PC-9 (cell line): ENCODE measurements at regions not wholly inside any gene's neighbourhood (a gene's known extent, or its start where the extent isn't known, plus 50 kb on each side); places are given as distances from the start of the nearest gene placed in this dataset.

Experiments
- BruUV-seq: library from RNA; stranded (reverse); fragments of 400-500 nt; replicated peaks from 2 replicates; lab custom pipeline; 2021; lab: Mats Ljungman, UMichigan
- CTCF ChIA-PET: fragments of 300-600 bp; sonication (Branson Sonifier 250); formaldehyde crosslinking; loops from one replicate; lab custom pipeline; 2022; ENCODE audit warnings: antibody characterized with exemption; lab: Charles Lee
- POLR2A ChIA-PET: fragments of 300-600 bp; sonication (Branson Sonifier 250); formaldehyde crosslinking; loops from one replicate; lab custom pipeline; 2022; ENCODE audit warnings: antibody characterized with exemption; ENCODE audit not compliant: unreplicated experiment; lab: Charles Lee
- DNase-seq, 2 experiments: peaks; one replicate each; pipeline versions ENCODE4 v3.0.0 to v3.0.0-alpha.2; 2015 to 2022; ENCODE audit warnings: mixed read lengths in 1 of 2
- H2AFZ ChIP-seq: fragments of 200-600 bp; sonication (generic); 2 replicates; pipeline ENCODE4 v1.8.1; 2017; ENCODE audit warnings: antibody characterized with exemption
- H3F3A ChIP-seq: fragments of 200-600 bp; sonication (generic); 2 replicates; pipeline ENCODE4 v1.8.1; 2017; ENCODE audit warnings: antibody characterized with exemption, mild to moderate bottlenecking, low read depth; ENCODE audit not compliant: insufficient read depth
- H3K27ac ChIP-seq: fragments of 200-600 bp; sonication (generic); 2 replicates; pipeline ENCODE4 v1.6.1; 2016; ENCODE audit warnings: mixed run types
- H3K27me3 ChIP-seq: fragments of 200-600 bp; sonication (generic); 2 replicates; pipeline ENCODE4 v1.6.1; 2016; ENCODE audit warnings: low read depth, mixed run types; ENCODE audit not compliant: insufficient read depth
- H3K36me3 ChIP-seq: fragments of 200-600 bp; sonication (generic); 2 replicates; pipeline ENCODE4 v1.6.1; 2016; ENCODE audit warnings: low read depth, mixed run types
- H3K4me1 ChIP-seq: fragments of 200-600 bp; sonication (generic); replicated peaks from 2 replicates; pipeline ENCODE4 v1.6.1; 2016; ENCODE audit warnings: mixed run types; ENCODE audit not compliant: insufficient read depth
- H3K4me2 ChIP-seq: fragments of 200-600 bp; sonication (generic); 2 replicates; pipeline ENCODE4 v1.6.1; 2017; ENCODE audit warnings: mixed run types
- H3K4me3 ChIP-seq: fragments of 200-600 bp; sonication (generic); 2 replicates; pipeline ENCODE4 v1.6.1; 2016; ENCODE audit warnings: mixed run types
- H3K79me2 ChIP-seq: fragments of 200-600 bp; sonication (generic); 2 replicates; pipeline ENCODE4 v1.6.1; 2017; ENCODE audit warnings: low read depth, mixed run types
- H3K9me2 ChIP-seq: fragments of 200-600 bp; sonication (generic); 2 replicates; pipeline ENCODE4 v1.8.1; 2017; ENCODE audit warnings: mild to moderate bottlenecking; ENCODE audit not compliant: insufficient read depth
- H3K9me3 ChIP-seq: fragments of 200-600 bp; sonication (generic); 2 replicates; pipeline ENCODE4 v1.8.1; 2016; ENCODE audit warnings: low read depth; ENCODE audit not compliant: insufficient read depth
- H4K20me1 ChIP-seq: fragments of 200-600 bp; sonication (generic); 2 replicates; pipeline ENCODE4 v1.8.1; 2017; ENCODE audit not compliant: insufficient read depth
- CTCF ChIP-seq: fragments of 200-600 bp; sonication (generic); conservative IDR thresholded peaks from 2 replicates; pipeline ENCODE4 v1.6.1; 2017; ENCODE audit warnings: mixed run types, antibody characterized with exemption, mild to moderate bottlenecking, moderate library complexity
- EZH2 ChIP-seq: fragments of 200-600 bp; sonication (generic); IDR thresholded peaks from 2 replicates; pipeline ENCODE4 v1.8.0; 2017; ENCODE audit warnings: antibody characterized with exemption, low read depth
- intact Hi-C: fragments of 100-400 bp; cut with micrococcal nuclease; formaldehyde crosslinking; loops from one replicate; pipeline ENCODE4 v1.10.0; 2022; ENCODE audit not compliant: unreplicated experiment

- Histone ChIP-seq H3K4me1 (no peaks in the 10 kb centered on the region), H2AFZ (no peak overlapping the region), H4K20me1 (no peaks in the 10 kb centered on the region), H3K4me2 (no peak overlapping the region), H3K9me3 (no peaks in the 10 kb centered on the region), H3K36me3 (no peaks in the 10 kb centered on the region), H3F3A (no peaks in the 10 kb centered on the region), H3K27ac (no peak overlapping the region), H3K4me3 (no peak overlapping the region), H3K9me2 (no peaks in the 10 kb centered on the region), H3K27me3 (no peaks in the 10 kb centered on the region), H3K79me2 (no peaks in the 10 kb centered on the region)
- POLR2A ChIA-PET, result no interaction called here
- TF ChIP-seq CTCF (no peak), EZH2 (no peak)
- BruUV-seq, result no TSS peak
- DNase-seq, result no peak
- CTCF ChIA-PET, result no interaction called here
- intact Hi-C loops, result no loop called here
These were observed 260.0 kb downstream of the FIGN start for GRCh38 chr2:163475815-163476214.

DNA sequence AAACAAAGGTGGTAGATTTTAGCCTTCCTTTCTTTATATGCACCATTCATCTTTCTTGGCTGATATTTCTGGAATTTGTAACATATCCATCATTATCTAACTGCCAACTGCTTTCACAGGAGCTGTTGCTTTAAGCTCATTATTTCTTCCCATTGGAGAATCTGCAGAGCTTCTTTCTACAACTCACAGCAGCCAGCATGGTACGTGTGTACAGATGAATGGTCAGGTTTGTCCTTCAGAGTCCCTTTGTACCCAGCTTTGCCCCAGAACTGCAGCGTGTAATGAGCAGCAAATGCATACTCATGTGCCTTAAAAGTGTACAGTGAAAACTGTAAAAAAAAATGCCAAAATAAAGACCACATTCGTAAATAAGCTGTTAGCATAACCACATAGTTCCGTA, 260.9 kb downstream of the FIGN start:
- intact Hi-C loops, result loop anchor here (5.0 kb wide), 1 partner anchor 957 kb away; no protein-coding TSS in a partner anchor
- ChIA-PET POLR2A (no interaction called here), CTCF (no interaction called here)

GRCh38 chr2:163474319-163474744, 261.5 kb downstream of the FIGN start:
- H2AFZ ChIP-seq, result no peak overlapping the region
- DNase-seq, result no peak
- no peaks in the 10 kb centered on the region for H3K9me3 ChIP-seq
- H3K4me3 ChIP-seq, result no peak overlapping the region
- H3K27ac ChIP-seq, result no peak overlapping the region
- no peaks in the 10 kb centered on the region for H3K4me1 ChIP-seq
- no peaks in the 10 kb centered on the region for H3K27me3 ChIP-seq
- no peaks in the 10 kb centered on the region for H3K79me2 ChIP-seq
- H3F3A ChIP-seq, result no peaks in the 10 kb centered on the region
- POLR2A ChIA-PET, result no interaction called here
- no peaks in the 10 kb centered on the region for H3K9me2 ChIP-seq
- no TSS peak for BruUV-seq
- intact Hi-C loops, result loop anchor here (5.0 kb wide), 1 partner anchor 958 kb away; no protein-coding TSS in a partner anchor
- CTCF ChIA-PET, result no interaction called here
- H3K4me2 ChIP-seq, result no peak overlapping the region
- no peaks in the 10 kb centered on the region for H3K36me3 ChIP-seq
- TF ChIP-seq EZH2, result no peak
- TF ChIP-seq CTCF, result no peak
- no peaks in the 10 kb centered on the region for H4K20me1 ChIP-seq

More for the DNA sequence above, 260.9 kb downstream of the FIGN start:
- H3K27me3 ChIP-seq, result no peaks in the 10 kb centered on the region
- TF ChIP-seq CTCF, result no peak
- no peak for TF ChIP-seq EZH2
- H3K4me3 ChIP-seq, result no peak overlapping the region
- no peaks in the 10 kb centered on the region for H3F3A ChIP-seq
- no peaks in the 10 kb centered on the region for H3K9me2 ChIP-seq
- H2AFZ ChIP-seq, result no peak overlapping the region
- no TSS peak for BruUV-seq
- H3K36me3 ChIP-seq, result no peaks in the 10 kb centered on the region
- no peaks in the 10 kb centered on the region for H3K79me2 ChIP-seq
- H4K20me1 ChIP-seq, result no peaks in the 10 kb centered on the region
- H3K4me2 ChIP-seq, result no peak overlapping the region
- no peak for DNase-seq
- no peaks in the 10 kb centered on the region for H3K9me3 ChIP-seq
- H3K27ac ChIP-seq, result no peak overlapping the region
- no peaks in the 10 kb centered on the region for H3K4me1 ChIP-seq
